ENCODE measurements at regions not wholly inside any gene's neighbourhood (a gene's known extent, or its start where the extent isn't known, plus 50 kb on each side); places are given as distances from the start of the nearest gene placed in this dataset.

DNA sequence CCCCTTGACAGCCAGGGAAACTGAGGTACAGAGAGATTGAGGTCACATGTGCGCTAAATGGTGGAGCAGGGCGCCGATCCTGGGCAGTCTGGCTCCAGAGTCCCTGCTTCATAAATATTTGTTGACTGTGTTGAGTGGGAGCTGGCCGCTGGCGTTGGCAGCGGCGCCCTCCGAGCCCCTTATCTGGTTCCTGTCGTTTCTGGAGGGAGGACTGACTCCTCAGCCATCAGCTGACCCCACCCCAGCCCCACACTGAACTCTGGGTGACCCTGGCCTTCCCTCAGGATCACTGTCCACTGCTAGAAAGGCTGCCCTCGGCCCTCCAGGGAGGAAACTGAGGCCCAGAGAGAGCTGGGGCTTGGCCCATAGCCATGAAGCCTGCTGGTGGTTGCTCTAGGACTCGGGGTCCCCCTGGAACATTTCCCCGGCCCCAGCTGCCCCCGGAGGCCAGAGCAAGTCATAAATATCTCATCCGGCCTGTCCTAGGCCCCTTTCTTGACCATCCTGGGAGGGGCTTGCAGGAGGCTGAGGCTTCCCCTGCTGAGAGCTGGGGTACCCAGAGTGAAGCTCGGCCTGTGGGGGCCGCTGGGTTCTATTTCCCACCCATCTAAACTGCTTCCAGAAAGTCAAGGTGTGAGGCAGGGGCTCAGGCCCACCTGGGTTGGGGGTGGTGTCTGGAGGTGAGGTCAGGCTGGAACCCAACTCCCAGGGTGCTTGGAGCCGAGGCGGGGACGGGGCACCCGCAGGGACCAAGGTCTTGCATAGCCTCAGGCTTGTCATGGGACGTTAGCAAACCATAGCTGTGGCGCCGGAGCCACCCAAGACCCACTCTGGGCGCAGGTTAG is 51.7 kb upstream of the GSE1 start:
- TF ChIP-seq, protein P1, sequence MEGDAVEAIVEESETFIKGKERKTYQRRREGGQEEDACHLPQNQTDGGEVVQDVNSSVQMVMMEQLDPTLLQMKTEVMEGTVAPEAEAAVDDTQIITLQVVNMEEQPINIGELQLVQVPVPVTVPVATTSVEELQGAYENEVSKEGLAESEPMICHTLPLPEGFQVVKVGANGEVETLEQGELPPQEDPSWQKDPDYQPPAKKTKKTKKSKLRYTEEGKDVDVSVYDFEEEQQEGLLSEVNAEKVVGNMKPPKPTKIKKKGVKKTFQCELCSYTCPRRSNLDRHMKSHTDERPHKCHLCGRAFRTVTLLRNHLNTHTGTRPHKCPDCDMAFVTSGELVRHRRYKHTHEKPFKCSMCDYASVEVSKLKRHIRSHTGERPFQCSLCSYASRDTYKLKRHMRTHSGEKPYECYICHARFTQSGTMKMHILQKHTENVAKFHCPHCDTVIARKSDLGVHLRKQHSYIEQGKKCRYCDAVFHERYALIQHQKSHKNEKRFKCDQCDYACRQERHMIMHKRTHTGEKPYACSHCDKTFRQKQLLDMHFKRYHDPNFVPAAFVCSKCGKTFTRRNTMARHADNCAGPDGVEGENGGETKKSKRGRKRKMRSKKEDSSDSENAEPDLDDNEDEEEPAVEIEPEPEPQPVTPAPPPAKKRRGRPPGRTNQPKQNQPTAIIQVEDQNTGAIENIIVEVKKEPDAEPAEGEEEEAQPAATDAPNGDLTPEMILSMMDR (IDR thresholded peaks at IDR 0.05): no peak
- no peak for TF ChIP-seq POLR2A (IDR thresholded peaks at IDR 0.05)

Measured in uterus (tissue), 2 donors.